HEK293 (cell line): ENCODE measurements at regions not wholly inside any gene's neighbourhood (a gene's known extent, or its start where the extent isn't known, plus 50 kb on each side); places are given as distances from the start of the nearest gene placed in this dataset.

ENCODE experiments used
- CTCF ChIA-PET: fragments of 350-600 bp; formaldehyde crosslinking; extraction: SDS; loops from one replicate; lab custom pipeline; 2021; ENCODE audit warnings: antibody characterized with exemption; lab: Yijun Ruan, JAX
- POLR2A ChIA-PET: fragments of 300-600 bp; formaldehyde crosslinking; extraction: SDS; loops from one replicate; lab custom pipeline; 2020; ENCODE audit warnings: antibody characterized with exemption, inconsistent platforms; lab: Yijun Ruan, JAX
- H3K27ac ChIP-seq: fragments of 200-500 bp; sonication (Bioruptor generic); 2 replicates; pipeline ENCODE4 v1.5.1; 2014; ENCODE audit warnings: low read depth, low read length, control low read depth, inconsistent platforms; ENCODE audit errors: extremely low read depth
- H3K36me3 ChIP-seq, 2 experiments: fragments of 200-500 bp in 1 of 2; sonication (Bioruptor generic) in 1 of 2; 1 replicate in 1 of 2; 2 replicates in 1 of 2; pipeline ENCODE4 v1.5.1; 2014 to 2017; ENCODE audit warnings: inconsistent platforms in 2 of 2, low read length in 2 of 2; ENCODE audit not compliant: control insufficient read depth in 2 of 2, insufficient read depth in 1 of 2
- H3K4me1 ChIP-seq: fragments of 200-500 bp; sonication (Bioruptor generic); 2 replicates; pipeline ENCODE4 v1.5.1; 2014; ENCODE audit warnings: mild to moderate bottlenecking, low read length, inconsistent platforms; ENCODE audit not compliant: control insufficient read depth, insufficient read depth
- H3K4me3 ChIP-seq: 2 replicates; pipeline ENCODE4 v1.5.1; 2011; ENCODE audit warnings: low read depth, mild to moderate bottlenecking, control low read depth, low read length, moderate library complexity
- H3K9me3 ChIP-seq: fragments of 200-500 bp; sonication (Bioruptor generic); 2 replicates; pipeline ENCODE4 v1.5.1; 2014; ENCODE audit warnings: low read depth, low read length, inconsistent platforms; ENCODE audit not compliant: control insufficient read depth, insufficient read depth
- ATF2 ChIP-seq: fragments of 450-650 bp; formaldehyde crosslinking; IDR thresholded peaks from 2 replicates; pipeline ENCODE4 v1.5.1; 2016; ENCODE audit warnings: missing biosample characterization, missing genetic modification characterization, low read depth
- IKZF3 ChIP-seq: fragments of 450-650 bp; IDR thresholded peaks from 2 replicates; pipeline ENCODE4 v1.5.0; 2018; ENCODE audit warnings: missing biosample characterization, mild to moderate bottlenecking, missing genetic modification characterization, moderate library complexity
- MYNN ChIP-seq: fragments of 450-650 bp; formaldehyde crosslinking; IDR thresholded peaks from 2 replicates; pipeline ENCODE4 v1.5.1; 2016; ENCODE audit warnings: missing biosample characterization, missing genetic modification characterization, borderline replicate concordance
- REPIN1 ChIP-seq: fragments of 450-650 bp; formaldehyde crosslinking; IDR thresholded peaks from 2 replicates; pipeline ENCODE4 v1.5.1; 2017; ENCODE audit warnings: missing biosample characterization, missing genetic modification characterization, low read depth
- SALL2 ChIP-seq: fragments of 450-650 bp; formaldehyde crosslinking; IDR thresholded peaks from 2 replicates; pipeline ENCODE4 v1.5.0; 2017; ENCODE audit warnings: missing biosample characterization, mild to moderate bottlenecking, missing genetic modification characterization, borderline replicate concordance
- TCF7L2 ChIP-seq: IDR thresholded peaks from 2 replicates; pipeline ENCODE4 v1.6.1; 2011; ENCODE audit warnings: low read depth, mild to moderate bottlenecking, inconsistent platforms, low read length, moderate library complexity, borderline replicate concordance
- ZBTB21 ChIP-seq: fragments of 450-650 bp; formaldehyde crosslinking; IDR thresholded peaks from 2 replicates; pipeline ENCODE4 v1.5.1; 2017; ENCODE audit warnings: missing biosample characterization, missing genetic modification characterization
- ZBTB49 ChIP-seq: fragments of 450-650 bp; formaldehyde crosslinking; IDR thresholded peaks from 2 replicates; pipeline ENCODE4 v1.5.1; 2016; ENCODE audit warnings: missing biosample characterization, missing genetic modification characterization, low read depth
- ZFHX2 ChIP-seq: fragments of 450-650 bp; formaldehyde crosslinking; conservative IDR thresholded peaks from 2 replicates; pipeline ENCODE4 v1.5.1; 2016; ENCODE audit warnings: missing biosample characterization, missing genetic modification characterization
- ZFP69B ChIP-seq: fragments of 450-650 bp; formaldehyde crosslinking; IDR thresholded peaks from 2 replicates; pipeline ENCODE4 v1.5.1; 2016; ENCODE audit warnings: missing biosample characterization, missing genetic modification characterization
- ZNF133 ChIP-seq: fragments of 450-650 bp; formaldehyde crosslinking; IDR thresholded peaks from 2 replicates; pipeline ENCODE4 v1.5.1; 2016; ENCODE audit warnings: missing biosample characterization, missing genetic modification characterization
- ZNF223 ChIP-seq: fragments of 450-650 bp; formaldehyde crosslinking; IDR thresholded peaks from 2 replicates; pipeline ENCODE4 v1.5.1; 2016; ENCODE audit warnings: missing biosample characterization, missing genetic modification characterization
- ZNF239 ChIP-seq: fragments of 450-650 bp; formaldehyde crosslinking; IDR thresholded peaks from 2 replicates; pipeline ENCODE4 v1.5.1; 2016; ENCODE audit warnings: missing biosample characterization, missing genetic modification characterization
- ZNF26 ChIP-seq: fragments of 450-650 bp; formaldehyde crosslinking; IDR thresholded peaks from 2 replicates; pipeline ENCODE4 v1.5.1; 2016; ENCODE audit warnings: missing biosample characterization, missing genetic modification characterization
- ZNF274 ChIP-seq, 2 experiments: fragments of 200-500 bp in 1 of 2; fragments of 450-650 bp in 1 of 2; sonication (Bioruptor generic) in 1 of 2; formaldehyde crosslinking in 1 of 2; IDR thresholded peaks; 2 replicates each; pipeline versions ENCODE4 v1.5.1 to v1.6.1; 2014 to 2016; ENCODE audit warnings: borderline replicate concordance in 1 of 2, inconsistent platforms in 1 of 2, low read length in 1 of 2, missing biosample characterization in 1 of 2, missing genetic modification characterization in 1 of 2
- ZNF341 ChIP-seq: fragments of 450-650 bp; formaldehyde crosslinking; IDR thresholded peaks from 2 replicates; pipeline ENCODE4; 2016; ENCODE audit warnings: low read depth, missing biosample characterization, missing genetic modification characterization
- ZNF404 ChIP-seq: fragments of 450-650 bp; formaldehyde crosslinking; IDR thresholded peaks from 2 replicates; pipeline ENCODE4 v1.5.1; 2017; ENCODE audit warnings: missing biosample characterization, missing genetic modification characterization
- ZNF555 ChIP-seq: fragments of 450-650 bp; formaldehyde crosslinking; conservative IDR thresholded peaks from 2 replicates; pipeline ENCODE4 v1.5.1; 2017; ENCODE audit warnings: missing biosample characterization, mild to moderate bottlenecking, missing genetic modification characterization, inconsistent platforms
- ZNF629 ChIP-seq: fragments of 450-650 bp; formaldehyde crosslinking; IDR thresholded peaks from 2 replicates; pipeline ENCODE4 v1.5.1; 2017; ENCODE audit warnings: missing biosample characterization, missing genetic modification characterization
- ZNF776 ChIP-seq: fragments of 450-650 bp; formaldehyde crosslinking; IDR thresholded peaks from 2 replicates; pipeline ENCODE4 v1.5.0; 2017; ENCODE audit warnings: missing biosample characterization, missing genetic modification characterization, borderline replicate concordance
- ZSCAN30 ChIP-seq: fragments of 450-650 bp; IDR thresholded peaks from 2 replicates; pipeline ENCODE4 v1.5.1; 2018; ENCODE audit warnings: missing biosample characterization, mild to moderate bottlenecking, missing genetic modification characterization, moderate library complexity
- ZXDB ChIP-seq: fragments of 450-650 bp; formaldehyde crosslinking; IDR thresholded peaks from 2 replicates; pipeline ENCODE4 v1.5.1; 2016; ENCODE audit warnings: missing biosample characterization, missing genetic modification characterization
- TF ChIP-seq, protein P1 (sequence below): fragments of 450-650 bp; formaldehyde crosslinking; IDR thresholded peaks from 2 replicates; pipeline ENCODE4 v1.5.1; 2016; ENCODE audit warnings: missing biosample characterization, missing genetic modification characterization
- TF ChIP-seq, protein P2 (sequence below): fragments of 450-650 bp; formaldehyde crosslinking; IDR thresholded peaks from 2 replicates; pipeline ENCODE4 v1.5.1; 2016; ENCODE audit warnings: missing biosample characterization, missing genetic modification characterization

DNA sequence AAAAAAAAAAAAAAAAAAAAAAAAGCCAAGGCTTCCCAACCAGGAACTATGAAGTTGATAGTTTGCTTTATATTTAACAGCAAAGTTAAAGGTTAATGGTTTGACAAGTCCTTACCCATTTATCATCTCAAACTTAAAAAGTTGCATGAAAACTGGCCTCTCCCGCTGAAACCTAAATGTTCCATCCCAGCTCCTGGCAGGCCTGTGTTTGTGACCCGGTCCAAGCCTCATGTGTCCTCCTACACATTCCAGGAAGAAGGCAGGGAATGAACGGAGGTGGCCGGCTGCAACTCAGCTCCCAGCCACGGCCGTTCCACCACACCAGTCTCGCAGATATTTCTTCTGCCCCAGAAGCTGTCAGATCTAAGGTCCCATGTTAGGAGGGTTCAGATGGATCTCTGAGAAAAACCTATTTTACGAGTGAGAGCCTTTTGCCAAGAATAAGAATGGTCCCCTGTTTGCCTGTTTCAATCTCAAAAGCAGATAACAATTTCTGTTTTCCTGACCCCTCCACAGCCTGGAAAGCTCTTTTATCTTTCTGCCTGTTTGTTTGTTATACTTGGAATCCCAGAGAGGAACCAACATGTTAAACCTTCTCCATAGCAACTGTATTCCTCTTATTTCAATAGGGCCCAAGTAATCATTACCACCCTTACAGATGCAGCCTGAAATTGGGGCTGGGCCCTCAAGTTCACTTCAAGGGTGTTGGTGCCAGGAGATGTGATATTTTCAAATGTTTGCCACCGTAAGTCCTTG is 56.5 kb downstream of the KCTD12 start:
- TF ChIP-seq ZFHX2 (tag by site-specific recombination) (no peak), IKZF3 (tag by site-specific recombination) (no peak), ZNF555 (no peak), ZNF274 (IDR thresholded peaks at IDR 0.05; ENCODE audit: low read length) (no peak), ZNF274 (tag by site-specific recombination; IDR thresholded peaks at IDR 0.05; ENCODE audit: borderline replicate concordance) (no peak), ATF2 (tag by site-specific recombination) (no peak), ZNF133 (tag by site-specific recombination) (no peak), ZNF239 (no peak), MYNN (tag by site-specific recombination) (no peak), ZNF629 (tag by site-specific recombination) (no peak), ZBTB21 (tag by site-specific recombination) (no peak), ZNF404 (tag by site-specific recombination) (no peak), ZFP69B (tag by site-specific recombination) (no peak), REPIN1 (tag by site-specific recombination) (no peak), TCF7L2 (no peak), ZNF223 (tag by site-specific recombination) (no peak), SALL2 (tag by site-specific recombination) (no peak), ZBTB49 (tag by site-specific recombination) (no peak), ZXDB (tag by site-specific recombination) (no peak)
- TF ChIP-seq, protein P1, sequence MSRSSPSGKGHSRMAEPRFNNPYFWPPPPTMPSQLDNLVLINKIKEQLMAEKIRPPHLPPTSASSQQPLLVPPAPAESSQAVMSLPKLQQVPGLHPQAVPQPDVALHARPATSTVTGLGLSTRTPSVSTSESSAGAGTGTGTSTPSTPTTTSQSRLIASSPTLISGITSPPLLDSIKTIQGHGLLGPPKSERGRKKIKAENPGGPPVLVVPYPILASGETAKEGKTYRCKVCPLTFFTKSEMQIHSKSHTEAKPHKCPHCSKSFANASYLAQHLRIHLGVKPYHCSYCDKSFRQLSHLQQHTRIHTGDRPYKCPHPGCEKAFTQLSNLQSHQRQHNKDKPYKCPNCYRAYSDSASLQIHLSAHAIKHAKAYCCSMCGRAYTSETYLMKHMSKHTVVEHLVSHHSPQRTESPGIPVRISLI, result no peak

DNA sequence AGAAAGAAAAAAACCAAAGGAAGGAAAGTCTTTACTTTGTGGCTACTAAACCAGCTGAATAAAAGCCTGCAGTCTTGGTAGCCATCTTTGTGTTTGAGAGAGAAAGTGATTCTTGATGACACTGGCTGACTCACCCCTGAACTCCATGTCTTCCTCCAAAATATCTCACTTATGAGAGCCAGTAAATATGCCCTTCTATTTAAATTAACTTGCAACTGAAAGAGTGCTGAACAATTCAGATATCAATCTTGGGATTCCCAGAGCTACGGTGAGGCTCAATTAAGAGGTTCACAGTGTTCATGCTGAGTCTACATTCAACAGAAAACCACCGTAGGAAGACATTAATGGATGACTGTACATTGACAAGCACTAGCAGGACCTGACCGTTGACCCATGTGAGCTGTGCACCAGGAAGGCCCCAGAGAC is 57.9 kb downstream of the KCTD12 start:
- CTCF ChIA-PET, result no interaction called here
- H3K36me3 ChIP-seq, result no peaks in the 10 kb centered on the region
- POLR2A ChIA-PET, result no interaction called here
- no peaks in the 10 kb centered on the region for H3K9me3 ChIP-seq
- H3K27ac ChIP-seq, result no peak overlapping the region
- no peak overlapping the region for H3K4me3 ChIP-seq
- H3K4me1 ChIP-seq, result no peaks in the 10 kb centered on the region
- TF ChIP-seq TCF7L2 (no peak), ZSCAN30 (no peak), ZNF776 (tag by site-specific recombination) (no peak), ZNF341 (tag by site-specific recombination) (no peak), ZNF26 (tag by site-specific recombination) (no peak)
- TF ChIP-seq, protein P2, sequence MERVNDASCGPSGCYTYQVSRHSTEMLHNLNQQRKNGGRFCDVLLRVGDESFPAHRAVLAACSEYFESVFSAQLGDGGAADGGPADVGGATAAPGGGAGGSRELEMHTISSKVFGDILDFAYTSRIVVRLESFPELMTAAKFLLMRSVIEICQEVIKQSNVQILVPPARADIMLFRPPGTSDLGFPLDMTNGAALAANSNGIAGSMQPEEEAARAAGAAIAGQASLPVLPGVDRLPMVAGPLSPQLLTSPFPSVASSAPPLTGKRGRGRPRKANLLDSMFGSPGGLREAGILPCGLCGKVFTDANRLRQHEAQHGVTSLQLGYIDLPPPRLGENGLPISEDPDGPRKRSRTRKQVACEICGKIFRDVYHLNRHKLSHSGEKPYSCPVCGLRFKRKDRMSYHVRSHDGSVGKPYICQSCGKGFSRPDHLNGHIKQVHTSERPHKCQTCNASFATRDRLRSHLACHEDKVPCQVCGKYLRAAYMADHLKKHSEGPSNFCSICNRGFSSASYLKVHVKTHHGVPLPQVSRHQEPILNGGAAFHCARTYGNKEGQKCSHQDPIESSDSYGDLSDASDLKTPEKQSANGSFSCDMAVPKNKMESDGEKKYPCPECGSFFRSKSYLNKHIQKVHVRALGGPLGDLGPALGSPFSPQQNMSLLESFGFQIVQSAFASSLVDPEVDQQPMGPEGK (tag by site-specific recombination), result no peak

More for the DNA sequence above, 56.5 kb downstream of the KCTD12 start:
- POLR2A ChIA-PET, result no interaction called here
- Histone ChIP-seq H3K9me3 (no peaks in the 10 kb centered on the region), H3K36me3 (no peaks in the 10 kb centered on the region), H3K4me1 (no peaks in the 10 kb centered on the region), H3K27ac (no peak overlapping the region), H3K4me3 (no peak overlapping the region)
- CTCF ChIA-PET, result interaction anchor here (0.6 kb wide), 2 partner anchors 8 to 380 kb away, joined by 4 read pairs; no protein-coding TSS in a partner anchor
